Gastroesophageal sphincter (tissue), 4 donors: ENCODE measurements at regions not wholly inside any gene's neighbourhood (a gene's known extent, or its start where the extent isn't known, plus 50 kb on each side); places are given as distances from the start of the nearest gene placed in this dataset.

Experiments used
- ATAC-seq: fragments of 150-250 bp; one replicate; pipeline ENCODE4 v1.9.1; 2016; ENCODE audit warnings: mild to moderate bottlenecking, moderate library complexity
- H3K27ac ChIP-seq, 4 donors: fragments of 200-600 bp; sonication (generic) in 3 of 4; 1 replicate in 3 of 4; 2 replicates in 1 of 4; pipeline ENCODE4 v1.5.1; 2016 to 2019
- H3K27me3 ChIP-seq: fragments of 200-600 bp; sonication (generic); one replicate; pipeline ENCODE4 v1.5.1; 2019
- H3K36me3 ChIP-seq, 2 donors: fragments of 200-600 bp; sonication (generic); one replicate each; pipeline ENCODE4 v1.5.1; 2019; ENCODE audit warnings: control low read depth in 1 of 2
- H3K4me1 ChIP-seq, 3 donors: fragments of 200-600 bp; sonication (generic); 1 replicate in 2 of 3; 2 replicates in 1 of 3; pipeline ENCODE4 v1.5.1; 2016 to 2019; ENCODE audit warnings: control low read depth in 2 of 3
- H3K4me3 ChIP-seq, 2 donors: fragments of 200-600 bp; sonication (generic); one replicate each; pipeline ENCODE4 v1.5.1; 2019; ENCODE audit warnings: mild to moderate bottlenecking in 1 of 2, moderate library complexity in 1 of 2
- H3K9me3 ChIP-seq, 3 donors: fragments of 200-600 bp; sonication (generic); one replicate each; pipeline ENCODE4 v1.5.1; 2017 to 2019; ENCODE audit warnings: control low read depth in 2 of 3
- CTCF ChIP-seq, 4 experiments: fragments of 200-600 bp in 2 of 4; fragments of 450-650 bp in 2 of 4; sonication (generic) in 1 of 4; IDR thresholded peaks; one replicate each; pipeline ENCODE4 v1.5.1; 2017 to 2019; ENCODE audit warnings: antibody characterized with exemption in 4 of 4, mild to moderate bottlenecking in 2 of 4, moderate library complexity in 2 of 4
- EP300 ChIP-seq: sonication (generic); formaldehyde crosslinking; IDR thresholded peaks from one replicate; pipeline ENCODE4 v1.6.1; 2017; ENCODE audit warnings: antibody characterized with exemption, mild to moderate bottlenecking
- POLR2A ChIP-seq, 2 donors: fragments of 450-650 bp; IDR thresholded peaks; one replicate each; pipeline ENCODE4 v1.6.1; 2017; ENCODE audit warnings: antibody characterized with exemption in 2 of 2, mild to moderate bottlenecking in 2 of 2, moderate library complexity in 1 of 2
- POLR2AphosphoS5 ChIP-seq: sonication (generic); formaldehyde crosslinking; IDR thresholded peaks from one replicate; pipeline ENCODE4 v1.6.1; 2017; ENCODE audit warnings: antibody characterized with exemption
- WGBS, 2 donors: methylation state at CpG; one replicate each; pipeline ENCODE4 v1.1.5; 2018; ENCODE audit warnings: low coverage in 1 of 2; 5-methylcytosine and 5-hydroxymethylcytosine counted together

GRCh38 chr13:72545030-72545719 is 182.3 kb downstream of the MZT1 start:
- no peak for ATAC-seq

GRCh38 chr13:72544042-72544441 is 183.4 kb downstream of the MZT1 start:
- Histone ChIP-seq H3K27me3 (no peaks in the 10 kb centered on the region), H3K36me3 (no peaks in the 10 kb centered on the region), H3K4me1 (no peaks in the 10 kb centered on the region), H3K27ac (no peak overlapping the region), H3K9me3 (no peaks in the 10 kb centered on the region), H3K4me3 (no peak overlapping the region)
- TF ChIP-seq POLR2AphosphoS5 (no peak), CTCF (IDR thresholded peaks at IDR 0.05) (no peak), POLR2A (IDR thresholded peaks at IDR 0.05) (no peak), EP300 (no peak)
- 85 to 96% methylated on average over 2 of the region's 2 CpGs for WGBS, 2 donors
- no peak for ATAC-seq

More at GRCh38 chr13:72545030-72545719, 182.3 kb downstream of the MZT1 start:
- no peak overlapping the region for H3K27ac ChIP-seq
- H3K4me3 ChIP-seq, result no peak overlapping the region
- TF ChIP-seq EP300 (no peak), POLR2A (IDR thresholded peaks at IDR 0.05) (no peak)
- H3K9me3 ChIP-seq, result no peaks in the 10 kb centered on the region
- no peaks in the 10 kb centered on the region for H3K27me3 ChIP-seq
- WGBS, 2 donors, result 79 to 83% methylated on average over 3 to 4 of the region's 4 CpGs
- no peaks in the 10 kb centered on the region for H3K4me1 ChIP-seq
- no peaks in the 10 kb centered on the region for H3K36me3 ChIP-seq

GRCh38 chr13:72542241-72542640 is 185.2 kb downstream of the MZT1 start:
- TF ChIP-seq EP300, result no peak
- Histone ChIP-seq H3K36me3 (no peaks in the 10 kb centered on the region), H3K27ac (no peak overlapping the region), H3K4me3 (no peak overlapping the region), H3K4me1 (no peaks in the 10 kb centered on the region), H3K27me3 (no peaks in the 10 kb centered on the region), H3K9me3 (no peaks in the 10 kb centered on the region)
- WGBS, 2 donors, result 85 to 95% methylated on average over 2 to 3 of the region's 3 CpGs
- ATAC-seq, result no peak

- ATAC-seq, result no peak
- WGBS, 2 donors, result 68 to 70% methylated on average over 6 of the region's 6 CpGs
- Histone ChIP-seq H3K27me3 (no peaks in the 10 kb centered on the region), H3K4me3 (no peak overlapping the region), H3K4me1 (no peaks in the 10 kb centered on the region), H3K27ac (no peak overlapping the region), H3K36me3 (no peaks in the 10 kb centered on the region), H3K9me3 (no peaks in the 10 kb centered on the region)
- TF ChIP-seq CTCF (IDR thresholded peaks at IDR 0.05), result no peak
- no peak for TF ChIP-seq EP300
- no peak for TF ChIP-seq POLR2AphosphoS5
Measured at GRCh38 chr13:72541674-72542073, 185.8 kb downstream of the MZT1 start.

- TF ChIP-seq POLR2A (IDR thresholded peaks at IDR 0.05), result no peak
- TF ChIP-seq POLR2AphosphoS5, result no peak
- TF ChIP-seq EP300, result no peak
- TF ChIP-seq CTCF (IDR thresholded peaks at IDR 0.05), result no peak
- Histone ChIP-seq H3K27ac (no peak overlapping the region), H3K36me3 (no peaks in the 10 kb centered on the region), H3K27me3 (no peaks in the 10 kb centered on the region), H3K9me3 (no peaks in the 10 kb centered on the region), H3K4me1 (no peaks in the 10 kb centered on the region), H3K4me3 (no peak overlapping the region)
- WGBS, 2 donors, result 81 to 83% methylated on average over 4 of the region's 4 CpGs
- ATAC-seq, result no peak
Measured at GRCh38 chr13:72540881-72541280, 186.5 kb downstream of the MZT1 start.

GRCh38 chr13:72539925-72540324 is 187.5 kb downstream of the MZT1 start:
- H3K4me3 ChIP-seq, result no peak overlapping the region
- H3K36me3 ChIP-seq, result no peaks in the 10 kb centered on the region
- no peaks in the 10 kb centered on the region for H3K9me3 ChIP-seq
- no peaks in the 10 kb centered on the region for H3K4me1 ChIP-seq
- TF ChIP-seq CTCF (IDR thresholded peaks at IDR 0.05) (no peak), POLR2AphosphoS5 (no peak), EP300 (no peak), POLR2A (IDR thresholded peaks at IDR 0.05) (no peak)
- H3K27me3 ChIP-seq, result no peaks in the 10 kb centered on the region
- H3K27ac ChIP-seq, result no peak overlapping the region
- WGBS, 2 donors, result 38 to 63% methylated on average over 1 of the region's 1 CpG
- ATAC-seq, result no peak
